ENCODE measurements at regions not wholly inside any gene's neighbourhood (a gene's known extent, or its start where the extent isn't known, plus 50 kb on each side); places are given as distances from the start of the nearest gene placed in this dataset.

DNA sequence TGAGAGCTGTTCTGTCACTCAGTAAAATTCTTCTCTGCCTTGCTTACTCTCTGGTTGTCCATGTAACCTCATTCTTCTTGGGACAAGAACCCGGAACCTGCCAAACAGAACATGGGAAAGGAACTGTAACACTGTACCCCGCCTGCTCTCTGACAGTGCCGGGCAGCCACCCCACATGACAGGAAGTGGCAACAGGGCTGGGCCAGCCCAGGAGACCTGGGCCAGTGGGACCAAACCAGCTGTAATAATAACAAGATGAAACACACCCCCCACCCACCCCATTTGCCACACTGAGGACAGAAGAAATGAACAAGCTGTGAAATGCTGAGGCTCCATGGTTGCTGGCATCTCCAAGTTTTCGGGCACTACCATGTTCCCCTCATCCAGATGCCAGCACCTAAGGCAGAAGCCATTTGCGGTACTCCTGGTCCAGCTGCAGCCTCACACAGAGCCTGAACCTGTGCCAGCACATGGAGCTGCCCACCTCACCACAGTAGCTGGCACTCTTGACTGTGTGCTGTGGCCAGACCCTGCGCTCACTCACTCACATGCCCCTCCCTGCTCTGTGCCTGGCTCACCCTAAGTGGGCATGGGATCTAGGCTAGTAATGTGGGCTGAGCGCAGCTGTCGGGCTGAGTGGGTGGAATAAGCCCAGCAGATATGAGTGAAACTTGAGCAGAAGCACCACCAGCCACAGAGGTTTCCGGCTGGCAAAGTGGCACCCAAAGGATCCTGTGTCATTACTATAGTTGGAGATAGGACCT lies 126.2 kb upstream of the UGT8 start:
- no peak for DNase-seq

DNA sequence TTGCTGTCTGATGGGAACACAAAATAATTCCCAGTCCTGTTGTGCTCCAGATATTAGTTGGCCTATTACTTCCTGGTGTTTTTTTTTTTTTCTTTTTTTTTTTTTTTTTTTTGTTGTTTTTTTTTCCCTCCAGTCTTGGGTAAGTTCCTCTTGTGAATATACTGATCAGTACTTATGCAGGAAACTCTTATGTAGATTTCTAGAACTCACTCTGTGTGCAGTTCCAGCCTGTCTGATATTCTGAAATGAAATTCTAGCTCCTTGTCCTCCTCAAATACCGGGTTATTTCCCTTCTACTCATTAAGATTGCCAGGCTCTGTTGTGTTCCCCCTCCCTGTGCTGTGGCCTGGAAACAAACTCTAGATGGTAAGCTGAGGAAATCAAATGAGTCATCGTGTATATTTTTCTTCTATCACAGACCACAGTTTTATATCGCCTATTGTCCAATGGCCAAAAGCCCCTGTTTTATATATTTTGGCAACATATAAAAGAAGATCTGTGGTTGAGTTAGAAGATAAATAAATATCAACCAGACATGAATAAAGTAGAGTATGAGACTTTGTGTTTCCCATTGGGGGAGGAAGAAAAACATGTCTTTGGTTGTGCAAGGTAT lies 124.3 kb upstream of the UGT8 start:
- DNase-seq = no peak

DNA sequence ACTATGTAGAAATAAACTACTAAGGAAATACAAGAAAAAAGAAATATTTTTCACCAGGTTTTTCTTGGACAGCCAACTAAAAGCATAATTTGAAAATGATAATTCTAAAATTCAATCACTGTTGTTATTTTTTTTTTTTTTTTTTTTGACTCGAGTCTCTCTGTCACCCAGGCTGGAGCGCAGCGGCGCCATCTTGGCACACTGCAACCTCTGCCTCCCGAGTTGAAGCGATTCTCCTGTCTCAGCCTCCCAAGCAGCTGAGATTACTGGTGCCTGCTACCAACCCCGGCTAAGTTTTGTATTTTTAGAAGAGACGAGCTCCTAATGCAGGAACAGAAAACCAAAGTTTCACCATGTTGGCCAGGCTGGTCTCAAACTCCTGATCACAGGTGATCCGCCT lies 122.3 kb upstream of the UGT8 start:
- DNase-seq = no peak

DNA sequence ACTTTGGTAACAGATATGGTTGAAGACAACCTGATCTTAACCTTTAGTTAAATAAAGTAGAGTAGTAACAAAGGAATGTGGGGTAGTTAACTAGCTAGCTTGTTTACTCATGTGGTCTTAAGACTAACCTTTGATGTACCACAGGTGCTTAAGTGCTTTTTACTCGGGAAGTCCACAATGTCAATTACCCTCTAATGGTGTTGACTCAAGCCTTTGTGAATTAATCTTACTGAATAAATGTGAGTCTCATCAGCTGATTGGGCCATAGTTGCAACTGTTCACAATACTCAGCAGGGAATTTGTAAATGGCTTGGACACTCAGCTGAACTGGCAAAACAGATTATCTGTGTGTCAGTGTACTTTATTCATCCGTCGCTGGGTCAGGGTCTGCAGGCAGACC lies 119.0 kb upstream of the UGT8 start:
- no peak for DNase-seq

DNA sequence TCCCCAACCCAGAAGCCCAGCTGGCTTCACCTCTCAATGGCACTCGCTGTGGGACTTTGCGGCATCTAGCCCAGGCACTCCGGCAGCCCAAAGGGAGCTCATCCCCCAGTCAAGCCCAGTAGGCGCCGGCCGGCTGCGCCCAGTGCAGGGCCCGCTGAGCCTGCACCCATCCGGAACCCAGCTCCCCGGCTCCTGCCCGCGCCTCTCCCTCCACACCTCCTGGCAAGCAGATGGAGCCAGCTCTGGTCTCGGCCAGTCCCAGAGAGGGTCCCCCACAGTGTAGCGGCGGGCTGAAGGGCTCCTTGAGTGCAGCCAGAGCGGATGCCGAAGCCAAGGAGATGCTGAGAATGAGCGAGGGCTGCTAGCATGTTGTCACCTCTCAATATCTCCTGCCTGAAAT lies 116.8 kb upstream of the UGT8 start:
- no peak for DNase-seq

DNA sequence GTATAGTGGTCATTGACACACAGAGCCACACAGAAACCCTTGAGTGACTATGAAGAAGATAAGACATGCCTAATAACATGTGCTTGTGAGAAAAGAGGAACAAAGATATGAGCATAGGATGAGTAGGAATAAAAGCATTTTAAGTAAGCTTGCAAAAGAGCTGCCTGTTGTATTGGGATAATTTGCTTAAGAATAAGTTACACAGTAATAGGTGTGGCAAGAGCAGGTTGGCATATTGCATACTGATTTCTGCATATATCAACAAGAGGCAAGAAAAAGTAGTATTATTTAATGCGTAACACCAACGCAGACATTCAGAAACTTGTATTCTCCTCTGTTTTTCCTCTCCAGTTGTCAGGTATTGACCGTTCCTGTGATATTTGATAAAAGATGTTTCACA lies 111.5 kb upstream of the UGT8 start:
- no peak for DNase-seq

DNA sequence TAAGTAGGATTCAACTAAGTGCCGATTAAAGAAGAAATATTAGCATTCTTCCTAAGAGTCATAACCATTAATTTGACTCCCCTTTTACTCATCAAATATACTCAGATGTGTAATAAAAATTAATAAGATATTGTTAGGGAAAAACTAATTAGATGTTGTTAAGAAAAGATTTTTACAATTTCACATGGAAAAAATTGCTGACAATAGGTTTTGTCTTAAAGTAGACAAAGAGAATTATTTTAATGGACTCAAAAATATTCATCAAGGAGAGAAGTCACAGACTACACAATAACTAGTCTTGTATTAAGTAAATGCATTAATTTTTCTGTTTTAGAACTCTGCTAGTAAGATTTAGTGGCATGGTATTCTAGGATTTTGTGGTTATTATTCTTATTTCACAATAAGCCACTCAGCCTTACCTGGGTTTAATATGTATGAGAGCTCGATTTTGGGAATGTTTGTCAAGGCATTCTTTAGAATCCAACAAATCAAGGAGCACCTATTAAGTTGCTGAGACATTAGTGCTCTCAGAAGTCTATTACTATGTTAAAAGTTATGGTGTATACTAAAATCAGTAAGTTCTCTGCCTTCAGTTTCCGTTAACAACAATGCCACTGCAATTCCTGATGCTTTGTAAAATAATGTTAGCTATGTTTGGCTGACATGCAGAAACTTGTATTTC lies 110.2 kb upstream of the UGT8 start:
- DNase-seq = no peak

DNA sequence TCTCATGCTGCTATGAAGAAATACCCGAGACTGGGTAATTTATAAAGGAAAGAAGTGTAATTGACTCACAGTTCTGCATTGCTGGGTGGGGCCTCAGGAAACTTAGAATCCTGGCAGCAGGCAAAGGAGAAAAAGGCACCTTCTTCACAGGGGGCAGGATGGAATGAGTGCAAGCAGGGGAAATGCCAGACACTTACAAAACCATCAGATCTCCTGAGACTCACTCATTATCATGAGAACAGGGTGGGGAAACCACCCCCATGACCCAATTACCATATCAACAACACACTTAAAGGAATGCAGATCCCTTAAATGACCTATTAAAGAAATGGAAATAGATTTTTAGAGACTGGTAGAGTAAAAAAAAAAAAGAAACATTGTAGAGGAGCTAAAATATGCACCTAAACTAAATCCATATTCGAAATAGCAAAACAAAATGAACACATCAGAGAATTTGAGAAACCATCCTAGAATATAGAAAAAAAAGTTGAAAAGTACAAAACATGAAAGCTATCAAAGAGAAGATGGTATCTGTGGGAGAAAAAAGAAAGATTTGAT lies 104.3 kb upstream of the UGT8 start:
- DNase-seq = no peak

DNA sequence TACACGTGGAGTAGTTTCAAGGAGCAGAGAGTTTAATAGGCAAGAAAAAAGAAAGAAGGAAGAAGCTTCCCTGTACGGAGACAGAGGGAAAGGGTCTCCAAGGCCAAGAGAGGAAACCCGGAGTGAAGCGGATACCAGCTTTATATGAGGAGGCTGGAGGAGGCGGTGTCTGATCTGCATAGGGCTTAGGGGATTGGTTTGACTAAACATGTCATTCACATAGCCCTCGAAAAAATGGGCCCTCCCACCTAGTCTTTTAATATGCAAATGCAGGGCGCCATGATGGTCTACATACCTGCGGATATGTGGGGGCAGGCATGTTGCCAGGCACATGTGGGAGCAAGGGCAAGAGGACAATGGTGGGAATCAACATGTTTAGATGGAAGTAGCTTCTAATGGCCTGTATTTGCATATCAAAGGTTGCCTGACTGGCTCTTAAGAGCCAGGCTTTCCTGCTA lies 103.1 kb upstream of the UGT8 start:
- no peak for DNase-seq

DNA sequence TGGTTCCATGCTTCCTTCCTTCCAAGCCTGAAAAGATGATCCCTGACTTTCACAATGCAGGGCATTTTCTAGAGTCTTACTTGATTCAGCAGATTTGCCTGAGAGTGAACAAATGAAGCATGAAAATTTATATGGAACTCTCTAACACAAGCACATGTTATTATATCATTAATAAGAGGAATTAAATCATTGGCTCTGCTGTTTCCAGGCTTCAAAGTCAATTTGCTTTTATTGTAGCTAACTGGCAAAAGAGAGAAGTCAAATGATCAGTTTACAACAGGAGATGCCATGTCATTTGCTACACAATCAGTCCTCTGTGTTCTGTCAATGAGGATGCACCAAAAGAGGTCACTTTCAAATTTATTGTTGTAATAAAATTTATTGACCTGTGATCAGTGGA lies 101.5 kb upstream of the UGT8 start:
- DNase-seq = no peak

DNA sequence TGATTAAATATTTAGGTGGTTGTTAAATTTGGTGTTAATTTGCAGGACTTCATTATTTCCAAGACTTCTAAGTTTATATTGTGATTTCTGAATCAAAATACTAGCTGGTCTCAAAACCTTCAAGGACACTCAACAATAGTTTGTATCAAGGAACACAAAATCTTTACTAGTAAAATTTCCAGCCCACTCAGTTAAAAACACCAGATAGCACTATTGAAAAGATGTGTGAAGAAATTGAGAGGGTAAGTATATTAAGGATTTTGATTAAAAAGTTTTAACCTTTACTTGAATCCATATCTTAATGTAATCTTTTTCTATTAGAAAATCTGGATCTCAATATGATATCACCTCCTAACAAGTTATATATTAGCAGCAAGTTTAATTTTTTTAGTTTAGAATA lies 89.3 kb upstream of the UGT8 start:
- no peak for DNase-seq

DNA sequence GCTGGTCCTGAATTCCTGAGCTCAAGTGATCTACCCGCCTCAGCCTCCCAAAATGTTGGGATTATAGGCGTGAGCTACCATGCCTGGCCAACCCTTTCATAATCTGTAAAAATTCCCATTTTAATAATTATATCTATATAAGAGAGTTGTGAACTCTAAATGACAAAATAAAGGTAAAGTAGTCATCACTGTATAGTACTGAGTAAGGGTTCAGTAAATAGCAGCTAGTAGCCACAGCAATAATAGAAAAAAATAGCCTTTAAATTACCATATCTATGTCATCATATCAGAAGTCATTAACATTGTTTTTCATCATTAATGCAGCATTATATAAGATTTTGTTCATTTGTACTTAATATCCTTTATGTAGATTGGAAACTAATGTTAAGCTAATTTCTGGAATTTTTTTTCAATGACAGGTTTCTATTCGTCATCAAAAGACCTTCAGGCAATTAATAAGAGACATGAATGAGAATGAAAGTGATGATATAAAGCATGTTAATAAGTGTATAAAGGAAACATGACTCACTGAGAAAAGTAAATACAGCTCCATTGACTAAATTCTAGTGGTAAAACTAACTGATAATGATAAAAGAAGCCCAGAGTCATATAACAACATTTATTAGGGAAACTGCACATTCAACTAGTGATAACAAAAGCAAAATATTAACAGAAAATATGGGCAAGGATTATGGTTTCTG lies 85.9 kb upstream of the UGT8 start:
- no peak for DNase-seq

DNA sequence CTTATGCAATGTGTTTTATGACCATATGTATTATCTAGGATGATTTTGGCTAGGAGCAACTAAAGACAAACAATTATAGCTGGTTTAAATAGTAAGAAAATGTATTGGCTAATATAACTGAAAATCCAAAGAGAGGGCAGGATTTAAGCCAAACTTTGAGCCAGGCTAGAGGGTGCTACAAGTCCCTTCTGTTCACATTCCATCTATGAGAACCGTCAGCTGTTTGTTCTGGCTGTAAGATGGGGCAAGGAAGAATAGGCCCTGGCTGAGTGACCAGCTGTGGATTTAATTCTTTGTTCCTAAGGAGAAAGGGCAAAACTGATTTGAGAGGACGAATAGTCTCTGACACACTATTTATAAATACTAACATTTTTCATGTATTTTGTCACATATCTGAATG lies 79.2 kb upstream of the UGT8 start:
- DNase-seq = no peak

DNA sequence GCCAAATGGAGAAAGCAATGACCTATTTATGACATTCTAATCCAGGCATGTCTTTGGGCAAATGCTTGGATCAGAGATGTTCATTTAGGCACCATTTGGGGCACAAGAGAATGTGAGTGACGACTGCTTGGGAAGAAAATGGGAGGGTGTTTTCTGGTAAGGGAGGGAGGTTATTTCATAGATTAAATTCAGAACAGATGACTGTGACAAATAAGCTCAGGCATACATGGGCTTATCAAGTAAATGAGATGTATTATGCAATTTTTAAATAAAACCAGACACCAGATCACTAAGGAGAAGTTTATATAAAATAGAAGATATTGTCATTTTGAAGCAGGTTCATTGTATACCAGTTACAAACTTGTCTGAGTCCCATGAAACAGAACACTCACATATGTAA lies 71.4 kb upstream of the UGT8 start:
- DNase-seq = no peak

DNA sequence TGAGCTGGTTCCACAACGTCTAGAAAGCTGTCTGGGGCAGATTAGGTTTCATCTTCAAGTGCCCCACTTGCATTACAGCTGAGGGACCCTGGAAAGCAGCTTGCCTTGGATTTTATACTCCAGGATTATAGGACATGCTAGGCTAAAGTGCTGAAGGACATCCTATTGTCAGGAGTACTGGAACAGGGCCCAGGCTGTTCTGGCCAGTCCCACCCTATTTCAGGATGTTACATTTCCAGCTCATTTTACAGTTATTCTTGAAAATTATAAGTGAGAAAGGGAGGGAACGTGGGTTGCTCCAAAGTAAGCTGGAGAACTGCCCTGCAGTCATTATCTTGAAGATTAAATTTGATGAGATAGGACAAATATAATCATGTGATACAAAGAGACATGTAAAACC lies 71.0 kb upstream of the UGT8 start:
- DNase-seq = peak; percentile 32

DNA sequence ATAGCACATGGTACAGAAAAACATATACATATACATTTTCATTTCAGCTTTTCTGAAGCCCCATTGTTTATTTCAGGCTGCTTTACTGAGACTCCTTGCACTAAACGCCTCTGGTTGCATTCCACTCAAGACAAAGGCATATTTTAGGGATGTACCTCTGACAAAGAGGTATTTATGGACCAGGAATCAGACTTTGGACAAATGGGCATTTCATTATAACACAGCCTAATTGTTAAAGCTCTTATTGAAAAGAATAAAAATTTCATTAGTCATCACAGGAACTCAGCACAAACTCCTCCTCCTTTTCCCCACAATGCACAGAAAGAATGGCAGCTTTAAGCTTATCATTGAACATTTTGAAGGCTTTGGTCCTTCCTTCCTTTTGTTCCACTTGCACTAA lies 62.9 kb upstream of the UGT8 start:
- DNase-seq = peak; percentile 2

DNA sequence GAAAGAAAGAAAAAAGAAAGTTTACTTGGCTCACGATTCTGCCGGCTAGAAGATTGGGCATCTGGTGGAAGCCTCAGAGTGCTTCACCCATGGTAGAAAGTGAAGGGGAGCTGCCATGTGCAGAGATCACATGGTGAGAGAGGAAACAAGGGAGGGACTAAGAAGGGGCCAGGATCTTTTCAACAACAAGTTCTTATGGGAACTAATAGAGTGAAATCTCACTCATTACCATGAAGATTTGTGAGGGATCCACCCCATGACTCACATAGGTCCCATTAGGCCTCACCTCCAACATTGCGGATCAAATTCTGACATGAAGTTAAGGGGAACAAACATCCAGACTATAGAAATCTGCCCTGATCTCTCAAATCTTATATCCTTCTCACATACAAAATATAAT lies 61.3 kb upstream of the UGT8 start:
- no peak for DNase-seq

DNA sequence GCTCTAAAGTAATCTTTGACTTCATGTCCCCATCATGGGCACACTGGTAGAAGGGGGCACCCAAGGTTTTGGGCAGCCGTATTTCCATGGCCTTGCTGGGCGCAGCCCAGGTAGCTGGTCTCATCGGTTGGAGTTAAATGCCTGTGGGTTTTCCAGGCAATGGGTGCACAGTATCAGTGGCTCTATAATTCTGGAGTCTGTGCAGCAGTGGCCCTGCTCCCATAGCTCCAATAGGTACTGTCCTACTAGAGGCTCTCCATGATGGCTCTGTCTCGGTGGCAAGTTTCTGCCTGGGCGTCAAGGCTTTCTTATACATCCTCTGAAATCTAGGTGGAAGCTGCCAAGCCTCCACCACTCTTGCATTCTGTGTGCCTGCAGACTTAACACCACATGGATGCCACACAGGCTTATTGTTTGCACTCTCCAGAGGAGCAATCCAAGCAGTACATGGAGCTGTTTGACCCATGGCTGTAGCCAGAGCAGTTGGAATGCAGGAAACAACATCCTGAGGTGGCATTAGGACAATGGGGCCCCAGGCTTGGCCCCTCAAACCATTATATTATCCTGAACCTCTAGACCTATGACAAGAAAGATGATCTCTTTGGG lies 60.5 kb upstream of the UGT8 start:
- no peak for DNase-seq

DNA sequence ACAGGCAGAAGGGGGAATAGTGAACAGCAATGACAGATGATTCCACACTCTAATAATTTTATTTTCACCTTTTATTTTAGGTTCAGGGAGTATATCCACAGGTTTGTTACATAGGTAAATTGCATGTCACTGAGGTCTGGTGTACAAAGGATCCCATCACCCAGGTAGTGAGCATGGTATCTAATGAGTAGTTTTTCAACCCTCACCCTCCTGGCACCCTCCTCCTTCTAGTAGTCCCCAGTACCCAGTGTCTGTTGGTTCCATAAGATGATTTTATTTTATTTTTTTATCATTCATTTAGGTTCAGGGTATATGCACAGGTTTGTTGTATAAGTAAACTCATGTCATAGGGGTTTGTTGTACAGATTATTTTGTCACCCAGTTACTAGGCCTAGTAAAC lies 58.6 kb upstream of the UGT8 start:
- DNase-seq = no peak

DNA sequence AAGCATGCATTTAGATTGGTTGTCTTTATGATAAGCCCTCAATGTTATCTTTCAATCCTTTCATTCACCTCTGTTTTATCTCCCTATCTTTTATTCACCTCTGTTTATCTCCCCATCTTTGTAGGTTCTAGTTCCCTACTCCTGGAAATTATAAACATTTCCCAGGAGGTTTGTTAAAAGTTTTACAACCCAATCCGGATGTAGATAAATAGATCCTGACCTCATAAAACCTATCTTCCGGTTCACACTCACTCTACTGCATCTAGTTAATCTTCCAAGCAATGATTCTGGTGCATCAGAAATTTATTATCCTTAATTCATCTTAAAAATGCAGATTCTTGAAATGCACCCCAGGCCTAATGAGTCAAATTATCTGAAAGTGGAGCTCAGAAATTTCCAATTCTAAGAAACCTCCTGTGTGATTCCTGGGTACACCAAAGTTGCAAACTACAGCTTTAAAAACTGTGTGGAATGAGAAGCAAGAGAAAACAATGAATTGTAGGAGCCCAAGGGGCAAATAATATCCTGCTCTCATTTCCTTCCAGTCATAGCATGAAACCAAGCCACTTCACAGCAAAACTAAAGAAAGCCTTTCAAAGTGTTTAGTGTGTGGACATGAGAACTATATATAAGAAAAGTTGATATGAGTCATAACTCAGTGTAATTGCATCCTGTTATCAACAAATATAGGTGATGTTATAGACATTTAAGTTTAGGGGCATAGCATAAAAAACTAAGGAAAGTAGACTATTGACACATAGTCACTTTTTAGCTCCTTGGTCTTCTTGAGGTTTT lies 51.1 kb upstream of the UGT8 start:
- DNase-seq = no peak

Measured in eye (tissue), 1 donor.